Ectodermal cell (in vitro differentiated cells): ENCODE measurements at regions not wholly inside any gene's neighbourhood (a gene's known extent, or its start where the extent isn't known, plus 50 kb on each side); places are given as distances from the start of the nearest gene placed in this dataset.
"Not testable (repeated sequence)": the region's sequence is repeated elsewhere in the genome, so short reads cannot be mapped to it uniquely, and the experiment has no call there.

Experiments used
- H3K27ac ChIP-seq: 2 replicates; pipeline ENCODE4 v1.7.0; 2013; ENCODE audit warnings: mild to moderate bottlenecking, low read depth, low read length; ENCODE audit not compliant: insufficient read depth, poor library complexity, severe bottlenecking
- H3K27me3 ChIP-seq: 2 replicates; pipeline ENCODE4 v1.7.0; 2013; ENCODE audit warnings: mild to moderate bottlenecking, low read length; ENCODE audit not compliant: insufficient read depth, control insufficient read depth, poor library complexity, severe bottlenecking
- H3K36me3 ChIP-seq: one replicate; pipeline ENCODE4 v1.7.0; 2013; ENCODE audit warnings: low read length; ENCODE audit not compliant: control insufficient read depth, insufficient read depth
- H3K4me1 ChIP-seq: one replicate; pipeline ENCODE4 v1.7.0; 2013; ENCODE audit warnings: low read length; ENCODE audit not compliant: control insufficient read depth, insufficient read depth
- H3K4me3 ChIP-seq: 2 replicates; pipeline ENCODE4 v1.7.0; 2013; ENCODE audit warnings: low read depth, low read length, control low read depth; ENCODE audit not compliant: insufficient read depth
- H3K9me3 ChIP-seq: 2 replicates; pipeline ENCODE4 v1.7.0; 2013; ENCODE audit warnings: mild to moderate bottlenecking, low read length, moderate library complexity; ENCODE audit not compliant: control insufficient read depth
- WGBS, 2 experiments: methylation state at CpG; one replicate each; pipeline ENCODE4 v1.1.7; 2013; ENCODE audit warnings: missing lambda C conversion rate in 2 of 2; 5-methylcytosine and 5-hydroxymethylcytosine counted together

GRCh38 chr12:91654087-91654486 is 471.5 kb upstream of the DCN start:
- no peaks in the 10 kb centered on the region for H3K27me3 ChIP-seq
- H3K9me3 ChIP-seq = no peaks in the 10 kb centered on the region
- no peaks in the 10 kb centered on the region for H3K4me1 ChIP-seq
- H3K27ac ChIP-seq = no peak overlapping the region
- no peak overlapping the region for H3K4me3 ChIP-seq
- WGBS, 2 experiments = 98% methylated on average over 2 of the region's 3 CpGs; no CpG with 5 or more reads in 1 of the 2 experiments
- no peaks in the 10 kb centered on the region for H3K36me3 ChIP-seq

- no peak overlapping the region for H3K4me3 ChIP-seq
- no peaks in the 10 kb centered on the region for H3K27me3 ChIP-seq
- no peaks in the 10 kb centered on the region for H3K4me1 ChIP-seq
- no peaks in the 10 kb centered on the region for H3K36me3 ChIP-seq
- H3K9me3 ChIP-seq = no peaks in the 10 kb centered on the region
- no peak overlapping the region for H3K27ac ChIP-seq
These were observed 469.1 kb upstream of the DCN start for GRCh38 chr12:91651728-91652127.

DNA sequence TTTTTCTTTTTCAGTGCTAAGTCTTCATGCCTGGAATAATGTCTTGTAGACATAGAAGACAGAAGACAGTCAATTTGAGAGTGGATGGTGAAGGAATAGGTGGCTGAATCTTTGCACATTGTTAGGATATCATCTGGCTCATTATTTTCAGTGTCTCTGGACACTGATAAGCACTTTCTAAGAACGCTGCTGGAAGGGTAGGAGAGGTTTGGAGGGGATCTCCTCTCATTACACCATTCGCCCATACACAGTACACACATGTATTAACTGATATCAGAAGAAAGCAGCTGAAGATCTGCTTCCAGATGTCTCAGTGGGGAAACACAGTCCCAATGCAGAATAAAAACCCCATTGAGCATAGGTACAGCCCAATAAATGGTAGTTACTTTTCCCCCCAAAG is 461.1 kb upstream of the DCN start:
- H3K4me3 ChIP-seq = no peak overlapping the region
- H3K27me3 ChIP-seq = no peaks in the 10 kb centered on the region
- no peak overlapping the region for H3K27ac ChIP-seq
- 86% methylated on average over 2 of the region's 2 CpGs; no CpG with 5 or more reads in 1 of the 2 experiments for WGBS, 2 experiments
- H3K36me3 ChIP-seq = no peaks in the 10 kb centered on the region
- no peaks in the 10 kb centered on the region for H3K4me1 ChIP-seq
- no peaks in the 10 kb centered on the region for H3K9me3 ChIP-seq

- Histone ChIP-seq H3K36me3 (no peaks in the 10 kb centered on the region), H3K27me3 (no peaks in the 10 kb centered on the region), H3K4me3 (no peak overlapping the region), H3K9me3 (no peaks in the 10 kb centered on the region), H3K27ac (no peak overlapping the region), H3K4me1 (no peaks in the 10 kb centered on the region)
- 88 to 100% methylated on average over 1 to 2 of the region's 2 CpGs for WGBS, 2 experiments
These were observed 457.4 kb upstream of the DCN start for GRCh38 chr12:91640021-91640420.

DNA sequence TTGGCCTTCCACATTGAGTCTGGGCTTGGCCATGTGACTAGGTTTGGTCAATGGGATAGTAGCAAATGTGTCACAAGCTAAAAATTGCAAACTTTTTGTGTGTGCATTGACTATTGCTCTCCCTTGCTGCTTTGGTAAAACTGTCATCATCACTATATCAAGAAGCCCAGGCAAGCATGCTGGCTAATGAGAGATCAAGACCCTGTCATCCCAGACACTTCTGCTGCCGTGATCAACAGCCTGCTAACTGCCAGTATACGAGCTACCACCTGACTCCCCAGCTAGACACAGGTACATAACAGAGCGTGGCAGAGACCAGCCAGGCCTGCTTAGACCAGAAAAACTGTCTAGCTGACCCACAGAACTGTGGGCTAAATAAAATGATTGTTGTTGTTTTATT is 456.7 kb upstream of the DCN start:
- WGBS, 2 experiments = 94 to 95% methylated on average over 3 of the region's 3 CpGs
- Histone ChIP-seq H3K27me3 (no peaks in the 10 kb centered on the region), H3K27ac (no peak overlapping the region), H3K4me3 (no peak overlapping the region), H3K36me3 (no peaks in the 10 kb centered on the region), H3K4me1 (no peaks in the 10 kb centered on the region), H3K9me3 (no peaks in the 10 kb centered on the region)

GRCh38 chr12:91637789-91638624 is 455.4 kb upstream of the DCN start:
- WGBS, 2 experiments = 99 to 100% methylated on average over 3 to 8 of the region's 8 CpGs
- Histone ChIP-seq H3K36me3 (no peaks in the 10 kb centered on the region), H3K27me3 (no peaks in the 10 kb centered on the region), H3K4me3 (no peak overlapping the region), H3K4me1 (no peaks in the 10 kb centered on the region), H3K9me3 (no peaks in the 10 kb centered on the region), H3K27ac (no peak overlapping the region)

- Histone ChIP-seq H3K4me1 (no peaks in the 10 kb centered on the region), H3K4me3 (no peak overlapping the region), H3K27me3 (no peaks in the 10 kb centered on the region), H3K27ac (no peak overlapping the region), H3K9me3 (no peaks in the 10 kb centered on the region), H3K36me3 (no peaks in the 10 kb centered on the region)
- WGBS, 2 experiments = 86 to 92% methylated on average over 4 of the region's 4 CpGs
These were observed 454.1 kb upstream of the DCN start for GRCh38 chr12:91636721-91637120.

- not testable (repeated sequence) for H3K27ac ChIP-seq, H3K27me3 ChIP-seq, H3K9me3 ChIP-seq, H3K4me1 ChIP-seq, H3K4me3 ChIP-seq, H3K36me3 ChIP-seq
- WGBS, 2 experiments = 90% methylated on average over 3 of the region's 3 CpGs
These were observed 451.7 kb upstream of the DCN start for GRCh38 chr12:91634386-91634713.

GRCh38 chr12:91633734-91634357 is 451.2 kb upstream of the DCN start:
- Histone ChIP-seq H3K27ac (no peak overlapping the region), H3K4me1 (no peaks in the 10 kb centered on the region), H3K4me3 (no peak overlapping the region), H3K27me3 (no peaks in the 10 kb centered on the region), H3K36me3 (no peaks in the 10 kb centered on the region), H3K9me3 (no peaks in the 10 kb centered on the region)
- 94 to 95% methylated on average over 47 of the region's 47 CpGs for WGBS, 2 experiments

DNA sequence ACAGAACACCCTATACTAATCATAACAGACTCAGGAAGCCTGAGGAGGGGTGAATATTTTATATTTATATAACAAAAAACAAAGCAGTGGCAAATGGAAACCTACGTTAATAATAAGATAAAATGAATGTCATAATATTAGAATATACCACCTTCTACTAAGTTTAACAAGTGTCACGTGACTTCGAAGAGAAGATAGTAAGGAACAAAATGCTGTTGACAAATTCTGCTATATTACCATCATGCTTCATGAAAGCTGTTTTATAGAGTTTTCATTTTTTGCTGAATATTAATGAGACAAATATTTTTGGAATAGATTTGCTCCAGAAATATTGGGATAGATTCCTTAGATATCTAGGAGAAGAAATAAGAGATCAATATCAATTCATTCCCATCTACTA is 450.6 kb upstream of the DCN start:
- Histone ChIP-seq H3K9me3 (no peaks in the 10 kb centered on the region), H3K27ac (no peak overlapping the region), H3K4me1 (no peaks in the 10 kb centered on the region), H3K36me3 (no peaks in the 10 kb centered on the region), H3K4me3 (no peak overlapping the region), H3K27me3 (no peaks in the 10 kb centered on the region)
- 93 to 100% methylated on average over 2 to 3 of the region's 3 CpGs for WGBS, 2 experiments
